IPS-18a (cell line): ENCODE measurements at regions not wholly inside any gene's neighbourhood (a gene's known extent, or its start where the extent isn't known, plus 50 kb on each side); places are given as distances from the start of the nearest gene placed in this dataset.

ENCODE experiments used
- H3K27ac ChIP-seq: one replicate; pipeline ENCODE4 v1.5.1; 2013; ENCODE audit warnings: low read length
- H3K27me3 ChIP-seq: one replicate; pipeline ENCODE4 v1.6.1; 2013; ENCODE audit warnings: mild to moderate bottlenecking, low read length; ENCODE audit not compliant: control insufficient read depth, insufficient read depth
- H3K36me3 ChIP-seq: one replicate; pipeline ENCODE4 v1.6.1; 2013; ENCODE audit warnings: low read depth, low read length; ENCODE audit not compliant: control insufficient read depth
- H3K4me1 ChIP-seq: one replicate; pipeline ENCODE4 v1.6.1; 2013; ENCODE audit warnings: low read depth, low read length; ENCODE audit not compliant: control insufficient read depth
- H3K4me3 ChIP-seq: one replicate; pipeline ENCODE4 v1.5.1; 2013; ENCODE audit warnings: low read length
- H3K9ac ChIP-seq: one replicate; pipeline ENCODE4 v1.6.1; 2013; ENCODE audit warnings: mild to moderate bottlenecking, low read length, moderate library complexity
- H3K9me3 ChIP-seq: one replicate; pipeline ENCODE4 v1.6.1; 2013; ENCODE audit warnings: low read depth, low read length; ENCODE audit not compliant: control insufficient read depth

GRCh38 chr5:171634511-171634910 lies 151.1 kb upstream of the SMIM23 start:
- Histone ChIP-seq H3K9me3 (no peaks in the 10 kb centered on the region), H3K4me1 (peaks cover 3% of the 10 kb centered on the region), H3K9ac (no peak overlapping the region), H3K4me3 (no peak overlapping the region), H3K27me3 (peaks cover 19% of the 10 kb centered on the region), H3K27ac (no peak overlapping the region), H3K36me3 (no peaks in the 10 kb centered on the region)

GRCh38 chr5:171635028-171635427 lies 150.6 kb upstream of the SMIM23 start:
- H3K27ac ChIP-seq: no peak overlapping the region

GRCh38 chr5:171635561-171636245 lies 149.9 kb upstream of the SMIM23 start:
- Histone ChIP-seq H3K9me3 (no peaks in the 10 kb centered on the region), H3K4me3 (no peak overlapping the region), H3K4me1 (no peaks in the 10 kb centered on the region), H3K27me3 (peaks cover 8% of the 10 kb centered on the region), H3K9ac (no peak overlapping the region), H3K27ac (no peak overlapping the region), H3K36me3 (no peaks in the 10 kb centered on the region)

More at GRCh38 chr5:171635028-171635427, 150.6 kb upstream of the SMIM23 start:
- no peaks in the 10 kb centered on the region for H3K4me1 ChIP-seq
- H3K9ac ChIP-seq: no peak overlapping the region
- H3K4me3 ChIP-seq: no peak overlapping the region
- H3K27me3 ChIP-seq: peaks cover 14% of the 10 kb centered on the region
- no peaks in the 10 kb centered on the region for H3K9me3 ChIP-seq
- H3K36me3 ChIP-seq: no peaks in the 10 kb centered on the region

GRCh38 chr5:171637811-171638210 lies 147.8 kb upstream of the SMIM23 start:
- Histone ChIP-seq H3K36me3 (no peaks in the 10 kb centered on the region), H3K4me3 (no peak overlapping the region), H3K4me1 (no peaks in the 10 kb centered on the region), H3K9me3 (no peaks in the 10 kb centered on the region), H3K27ac (no peak overlapping the region), H3K9ac (no peak overlapping the region), H3K27me3 (no peaks in the 10 kb centered on the region)

- Histone ChIP-seq H3K9me3 (no peaks in the 10 kb centered on the region), H3K9ac (no peak overlapping the region), H3K27me3 (no peaks in the 10 kb centered on the region), H3K36me3 (no peaks in the 10 kb centered on the region), H3K4me1 (no peaks in the 10 kb centered on the region), H3K4me3 (no peak overlapping the region), H3K27ac (no peak overlapping the region)
Measured at GRCh38 chr5:171639205-171639621, 146.4 kb upstream of the SMIM23 start.

GRCh38 chr5:171639966-171640365 lies 145.7 kb upstream of the SMIM23 start:
- Histone ChIP-seq H3K27me3 (no peaks in the 10 kb centered on the region), H3K4me1 (peaks cover 3% of the 10 kb centered on the region), H3K9ac (no peak overlapping the region), H3K36me3 (no peaks in the 10 kb centered on the region), H3K27ac (no peak overlapping the region), H3K4me3 (no peak overlapping the region), H3K9me3 (no peaks in the 10 kb centered on the region)

GRCh38 chr5:171640480-171640879 lies 145.1 kb upstream of the SMIM23 start:
- H3K27me3 ChIP-seq: no peaks in the 10 kb centered on the region

GRCh38 chr5:171641891-171642290 lies 143.7 kb upstream of the SMIM23 start:
- H3K36me3 ChIP-seq: no peaks in the 10 kb centered on the region
- H3K9me3 ChIP-seq: no peaks in the 10 kb centered on the region
- no peaks in the 10 kb centered on the region for H3K27me3 ChIP-seq
- peaks cover 20% of the 10 kb centered on the region for H3K4me1 ChIP-seq
- H3K4me3 ChIP-seq: no peak overlapping the region
- no peak overlapping the region for H3K9ac ChIP-seq
- H3K27ac ChIP-seq: no peak overlapping the region

More at GRCh38 chr5:171640480-171640879, 145.1 kb upstream of the SMIM23 start:
- Histone ChIP-seq H3K9ac (no peak overlapping the region), H3K4me1 (peaks cover 8% of the 10 kb centered on the region), H3K27ac (no peak overlapping the region), H3K36me3 (no peaks in the 10 kb centered on the region), H3K9me3 (no peaks in the 10 kb centered on the region), H3K4me3 (no peak overlapping the region)

GRCh38 chr5:171642894-171643293 lies 142.7 kb upstream of the SMIM23 start:
- no peak overlapping the region for H3K4me3 ChIP-seq

GRCh38 chr5:171644536-171644935 lies 141.1 kb upstream of the SMIM23 start:
- Histone ChIP-seq H3K36me3 (no peaks in the 10 kb centered on the region), H3K27ac (no peak overlapping the region), H3K9ac (no peak overlapping the region), H3K9me3 (no peaks in the 10 kb centered on the region), H3K4me1 (peaks cover 23% of the 10 kb centered on the region), H3K4me3 (no peak overlapping the region), H3K27me3 (no peaks in the 10 kb centered on the region)

More at GRCh38 chr5:171642894-171643293, 142.7 kb upstream of the SMIM23 start:
- peaks cover 23% of the 10 kb centered on the region for H3K4me1 ChIP-seq
- no peak overlapping the region for H3K27ac ChIP-seq
- H3K36me3 ChIP-seq: no peaks in the 10 kb centered on the region
- no peak overlapping the region for H3K9ac ChIP-seq
- no peaks in the 10 kb centered on the region for H3K9me3 ChIP-seq
- no peaks in the 10 kb centered on the region for H3K27me3 ChIP-seq

- H3K27ac ChIP-seq: no peak overlapping the region
- no peaks in the 10 kb centered on the region for H3K36me3 ChIP-seq
- peaks cover 23% of the 10 kb centered on the region for H3K4me1 ChIP-seq
- no peaks in the 10 kb centered on the region for H3K27me3 ChIP-seq
- H3K9me3 ChIP-seq: no peaks in the 10 kb centered on the region
- H3K4me3 ChIP-seq: no peak overlapping the region
- no peak overlapping the region for H3K9ac ChIP-seq
Measured at GRCh38 chr5:171646102-171647042, 139.2 kb upstream of the SMIM23 start.
